ENCODE measurements at regions not wholly inside any gene's neighbourhood (a gene's known extent, or its start where the extent isn't known, plus 50 kb on each side); places are given as distances from the start of the nearest gene placed in this dataset.
"Not testable (repeated sequence)": the region's sequence is repeated elsewhere in the genome, so short reads cannot be mapped to it uniquely, and the experiment has no call there.

- intact Hi-C loops (cut with DNase I) = no loop called here
- no peak for ATAC-seq
- no peak for DNase-seq (ENCODE audit: missing footprints)
These were observed 86.9 kb downstream of the CRYGS start for GRCh38 chr3:186457236-186457635.

GRCh38 chr3:186456731-186457191 is 87.4 kb downstream of the CRYGS start:
- ATAC-seq (no peak), DNase-seq (ENCODE audit: missing footprints) (no peak)
- intact Hi-C loops (cut with DNase I) = no loop called here

GRCh38 chr3:186454881-186455703 is 89.1 kb downstream of the CRYGS start:
- no peak for DNase-seq (ENCODE audit: missing footprints)
- intact Hi-C loops (cut with DNase I) = no loop called here
- ATAC-seq = no peak

- intact Hi-C loops (cut with DNase I) = no loop called here
These were observed 90.6 kb downstream of the CRYGS start for GRCh38 chr3:186453531-186453930.

GRCh38 chr3:186452517-186452916 is 90.5 kb upstream of the DGKG start:
- intact Hi-C loops (cut with DNase I) = no loop called here
- DNase-seq (ENCODE audit: missing footprints) = no peak
- no peak for ATAC-seq

More at GRCh38 chr3:186453531-186453930, 90.6 kb downstream of the CRYGS start:
- no peak for ATAC-seq
- DNase-seq (ENCODE audit: missing footprints) = no peak

- intact Hi-C loops (cut with DNase I) = no loop called here
- no peak for ATAC-seq
- DNase-seq (ENCODE audit: missing footprints) = no peak
These were observed 89.3 kb upstream of the DGKG start for GRCh38 chr3:186451371-186451770.

- intact Hi-C loops (cut with DNase I) = loop anchor here (5.0 kb wide), 2 partner anchors 83 to 128 kb away; partner anchors contain the start of gene DGKG
- no peak for DNase-seq (ENCODE audit: missing footprints)
- ATAC-seq = no peak
These were observed 82.9 kb upstream of the DGKG start for GRCh38 chr3:186444974-186445373.

- no peak for ATAC-seq
- no peak for DNase-seq (ENCODE audit: missing footprints)
- intact Hi-C loops (cut with DNase I) = loop anchor here (5.0 kb wide), 2 partner anchors 82 to 127 kb away; partner anchors contain the start of gene DGKG
These were observed 82.3 kb upstream of the DGKG start for GRCh38 chr3:186444288-186444687.

GRCh38 chr3:186442979-186443378 is 80.9 kb upstream of the DGKG start:
- intact Hi-C loops (cut with DNase I) = loop anchor here (5.0 kb wide), 2 partner anchors 81 to 126 kb away; partner anchors contain the start of gene DGKG
- not testable (repeated sequence) for ATAC-seq; DNase-seq (ENCODE audit: missing footprints)

- intact Hi-C loops (cut with DNase I) = loop anchor here (5.0 kb wide), 2 partner anchors 80 to 125 kb away; partner anchors contain the start of gene DGKG
- DNase-seq (ENCODE audit: missing footprints) (no peak), ATAC-seq (peak; percentile 92)
These were observed 80.1 kb upstream of the DGKG start for GRCh38 chr3:186442162-186442561.

- ATAC-seq (peak; percentile 43), DNase-seq (ENCODE audit: missing footprints) (no peak)
- intact Hi-C loops (cut with DNase I) = loop anchor here (5.0 kb wide), 2 partner anchors 79 to 124 kb away; partner anchors contain the start of gene DGKG
These were observed 78.9 kb upstream of the DGKG start for GRCh38 chr3:186440891-186441290.

GRCh38 chr3:186439725-186440124 is 77.7 kb upstream of the DGKG start:
- DNase-seq (ENCODE audit: missing footprints) (no peak), ATAC-seq (no peak)
- intact Hi-C loops (cut with DNase I) = loop anchor here (5.0 kb wide), 2 partner anchors 77 to 122 kb away; partner anchors contain the start of gene DGKG

GRCh38 chr3:186435332-186435731 is 73.3 kb upstream of the DGKG start:
- ATAC-seq; DNase-seq (ENCODE audit: missing footprints); intact Hi-C loops (cut with DNase I): not testable (repeated sequence)

GRCh38 chr3:186432944-186433732 is 71.1 kb upstream of the DGKG start:
- ATAC-seq = no peak
- DNase-seq (ENCODE audit: missing footprints) = no peak
- intact Hi-C loops (cut with DNase I) = no loop called here

GRCh38 chr3:186432189-186432588 is 70.2 kb upstream of the DGKG start:
- intact Hi-C loops (cut with DNase I) = no loop called here
- DNase-seq (ENCODE audit: missing footprints) (no peak), ATAC-seq (no peak)

- intact Hi-C loops (cut with DNase I) = loop anchor here (5.0 kb wide), 1 partner anchor 65 kb away; the partner anchor contains the start of gene DGKG
These were observed 65.7 kb upstream of the DGKG start for GRCh38 chr3:186427627-186428281.

GRCh38 chr3:186425788-186426730 is 64.0 kb upstream of the DGKG start:
- intact Hi-C loops (cut with DNase I) = loop anchor here (5.0 kb wide), 1 partner anchor 64 kb away; the partner anchor contains the start of gene DGKG
- DNase-seq (ENCODE audit: missing footprints) = no peak
- ATAC-seq = peak; percentile 28

More at GRCh38 chr3:186427627-186428281, 65.7 kb upstream of the DGKG start:
- DNase-seq (ENCODE audit: missing footprints) (no peak), ATAC-seq (peak; percentile 91)

GRCh38 chr3:186421946-186422345 is 59.9 kb upstream of the DGKG start:
- DNase-seq (ENCODE audit: missing footprints) = no peak
- intact Hi-C loops (cut with DNase I) = no loop called here

More at GRCh38 chr3:186421946-186422345, 59.9 kb upstream of the DGKG start:
- ATAC-seq = no peak
